GM12878 (cell line): ENCODE measurements at regions not wholly inside any gene's neighbourhood (a gene's known extent, or its start where the extent isn't known, plus 50 kb on each side); places are given as distances from the start of the nearest gene placed in this dataset.

Experiments used
- ATAC-seq: fragments of 200-7000 bp; cut with Tn5 transposase; 3 replicates; pipeline ENCODE4 v1.9.1; 2020; ENCODE audit warnings: mild to moderate bottlenecking, moderate library complexity
- BruUV-seq: library from RNA; stranded (reverse); fragments of 400-500 nt; replicated peaks from 2 replicates; lab custom pipeline; 2021; lab: Mats Ljungman, UMichigan
- CTCF ChIA-PET: fragments of 300-600 bp; sonication (Branson Sonifier 250); formaldehyde crosslinking; extraction: SDS; loops from one replicate; lab custom pipeline; 2021; ENCODE audit warnings: inconsistent platforms; lab: Yijun Ruan, JAX
- POLR2A ChIA-PET: fragments of 350-600 bp; formaldehyde crosslinking; extraction: SDS; loops from one replicate; lab custom pipeline; 2021; ENCODE audit warnings: inconsistent platforms; lab: Charles Lee
- RAD21 ChIA-PET: fragments of 300-600 bp; sonication (Branson Sonifier 250); formaldehyde crosslinking; loops from one replicate; lab custom pipeline; 2023; ENCODE audit warnings: antibody characterized with exemption; ENCODE audit not compliant: unreplicated experiment; lab: Charles Lee
- SMC1A ChIA-PET: fragments of 300-600 bp; sonication (Branson Sonifier 250); formaldehyde crosslinking; loops from one replicate; lab custom pipeline; 2023; ENCODE audit not compliant: unreplicated experiment, uncharacterized antibody; lab: Charles Lee
- DNase-seq: peaks from one replicate; pipeline ENCODE4 v3.0.0-alpha.2; 2011; ENCODE audit warnings: low read depth, low spot score
- FAIRE-seq: peaks from 3 replicates; lab custom pipeline; 2011; peaks lifted over from hg19 to GRCh38; lab: Jason Lieb, UNC
- H2AFZ ChIP-seq: 2 replicates; pipeline ENCODE4 v1.6.0; 2011; ENCODE audit warnings: low read depth, low read length, control low read depth; ENCODE audit not compliant: control insufficient read depth
- H3K27ac ChIP-seq: 2 replicates; pipeline ENCODE4 v1.5.1; 2011; ENCODE audit warnings: control low read depth; ENCODE audit not compliant: control insufficient read depth, insufficient read depth
- H3K27me3 ChIP-seq, 2 experiments: replicated peaks in 1 of 2; 2 replicates each; pipeline versions ENCODE4 v1.6.0 to v1.6.1; 2011; ENCODE audit warnings: low read length in 1 of 2; ENCODE audit not compliant: control insufficient read depth in 2 of 2, insufficient read depth in 2 of 2
- H3K36me3 ChIP-seq, 2 experiments: 2 replicates each; pipeline ENCODE4 v1.5.1; 2011; ENCODE audit warnings: low read length in 1 of 2; ENCODE audit not compliant: control insufficient read depth in 2 of 2, insufficient read depth in 2 of 2
- H3K4me1 ChIP-seq: 2 replicates; pipeline ENCODE4 v1.6.1; 2011; ENCODE audit warnings: mild to moderate bottlenecking, low read length, moderate library complexity, mixed read lengths; ENCODE audit not compliant: control insufficient read depth, insufficient read depth
- H3K4me2 ChIP-seq: 2 replicates; pipeline ENCODE4 v1.6.0; 2011; ENCODE audit warnings: control low read depth; ENCODE audit not compliant: control insufficient read depth, insufficient read depth
- H3K4me3 ChIP-seq: fragments of 200-600 bp; sonication (generic); 2 replicates; pipeline ENCODE4 v1.5.1; 2016
- H3K79me2 ChIP-seq: 2 replicates; pipeline ENCODE4 v1.6.0; 2011; ENCODE audit warnings: low read length; ENCODE audit not compliant: control insufficient read depth, insufficient read depth
- H3K9ac ChIP-seq: 2 replicates; pipeline ENCODE4 v1.8.0; 2011; ENCODE audit warnings: low read length, control low read depth, mixed read lengths; ENCODE audit not compliant: control insufficient read depth, insufficient read depth
- H3K9me3 ChIP-seq: replicated peaks from 3 replicates; pipeline ENCODE4 v1.5.1; 2011; ENCODE audit warnings: mild to moderate bottlenecking, low read length; ENCODE audit not compliant: control insufficient read depth, insufficient read depth
- H4K20me1 ChIP-seq: 2 replicates; pipeline ENCODE4 v1.6.0; 2011; ENCODE audit not compliant: control insufficient read depth, insufficient read depth
- CHD4 ChIP-seq: fragments of 200-600 bp; sonication (generic); IDR thresholded peaks from 2 replicates; pipeline ENCODE4 v1.6.1; 2016; ENCODE audit warnings: mild to moderate bottlenecking
- ELK1 ChIP-seq: IDR thresholded peaks from 2 replicates; pipeline ENCODE4 v1.6.1; 2012; ENCODE audit warnings: low read depth, low read length, improper control_type of control experiment
- EP300 ChIP-seq, 2 experiments: fragments of 150-350 bp in 1 of 2; IDR thresholded peaks; 2 replicates each; pipeline ENCODE4 v1.6.1; 2011 to 2012; ENCODE audit warnings: low read depth in 2 of 2, low read length in 2 of 2, borderline replicate concordance in 1 of 2, improper control_type of control experiment in 1 of 2, inconsistent platforms in 1 of 2; ENCODE audit not compliant: control insufficient read depth in 1 of 2
- JUND ChIP-seq: IDR thresholded peaks from 2 replicates; pipeline ENCODE4 v1.6.1; 2012; ENCODE audit warnings: low read depth, mild to moderate bottlenecking, low read length, improper control_type of control experiment, moderate library complexity
- MAX ChIP-seq: IDR thresholded peaks from 2 replicates; pipeline ENCODE4 v1.6.1; 2012; ENCODE audit warnings: low read depth, low read length, improper control_type of control experiment
- PAX5 ChIP-seq: IDR thresholded peaks from 2 replicates; pipeline ENCODE4 v1.6.1; 2011; ENCODE audit warnings: low read depth, low read length, borderline replicate concordance
- SPI1 ChIP-seq: IDR thresholded peaks from 2 replicates; pipeline ENCODE4 v1.6.1; 2011; ENCODE audit warnings: low read depth, mild to moderate bottlenecking, low read length, moderate library complexity, borderline replicate concordance; ENCODE audit not compliant: insufficient read depth
- SRF ChIP-seq, 2 experiments: IDR thresholded peaks; 2 replicates each; pipeline ENCODE4 v1.6.1; 2011; ENCODE audit warnings: low read depth in 2 of 2, low read length in 2 of 2, mild to moderate bottlenecking in 1 of 2, moderate library complexity in 1 of 2
- TAF1 ChIP-seq: IDR thresholded peaks from 2 replicates; pipeline ENCODE4 v1.6.1; 2011; ENCODE audit warnings: mild to moderate bottlenecking, low read depth, low read length, borderline replicate concordance
- WGBS: methylation state at CpG from one replicate; pipeline ENCODE4 v1.1.6; 2016; ENCODE audit warnings: low lambda C conversion rate; ENCODE audit not compliant: insufficient replicate concordance, insufficient coverage; ENCODE audit errors: missing lambda C conversion rate; 5-methylcytosine and 5-hydroxymethylcytosine counted together
- in situ Hi-C: fragments of 300-500 bp; cut with MboI; formaldehyde crosslinking; loops from 9 replicates; pipeline ENCODE4 v1.14.3; 2018; ENCODE audit warnings: mixed read lengths
- intact Hi-C: fragments of 100-400 bp; cut with micrococcal nuclease; formaldehyde crosslinking; loops from one replicate; pipeline ENCODE4 v1.14.2; 2022; ENCODE audit not compliant: unreplicated experiment

- Histone ChIP-seq H3K4me1 (no peaks in the 10 kb centered on the region), H3K36me3 (no peaks in the 10 kb centered on the region), H3K27me3 (no peaks in the 10 kb centered on the region), H3K27ac (no peak overlapping the region), H3K4me3 (no peak overlapping the region), H3K4me2 (no peak overlapping the region), H3K79me2 (no peaks in the 10 kb centered on the region), H2AFZ (no peak overlapping the region), H4K20me1 (no peaks in the 10 kb centered on the region), H3K9ac (no peak overlapping the region), H3K9me3 (no peaks in the 10 kb centered on the region; the same call in 2 of the 3 replicates)
- RAD21 ChIA-PET = no interaction called here
- in situ Hi-C loops = no loop called here
- no peak for TF ChIP-seq JUND
- TF ChIP-seq EP300 (IDR thresholded peaks at IDR 0.05; ENCODE audit: borderline replicate concordance in 1 of 2, control insufficient read depth in 1 of 2, low read depth in 2 of 2, low read length in 2 of 2) = no peak
- no peak for TF ChIP-seq PAX5
- DNase-seq = no peak
- no peak for ATAC-seq
- CTCF ChIA-PET = no interaction called here
- FAIRE-seq = no peak
- BruUV-seq = no TSS peak
- 31% methylated on average over 2 of the region's 2 CpGs for WGBS
- SMC1A ChIA-PET = no interaction called here
- POLR2A ChIA-PET = no interaction called here
- intact Hi-C loops = no loop called here
Observed at GRCh38 chr16:6112700-6113099, 1015.1 kb upstream of the EEF2KMT start.

DNA sequence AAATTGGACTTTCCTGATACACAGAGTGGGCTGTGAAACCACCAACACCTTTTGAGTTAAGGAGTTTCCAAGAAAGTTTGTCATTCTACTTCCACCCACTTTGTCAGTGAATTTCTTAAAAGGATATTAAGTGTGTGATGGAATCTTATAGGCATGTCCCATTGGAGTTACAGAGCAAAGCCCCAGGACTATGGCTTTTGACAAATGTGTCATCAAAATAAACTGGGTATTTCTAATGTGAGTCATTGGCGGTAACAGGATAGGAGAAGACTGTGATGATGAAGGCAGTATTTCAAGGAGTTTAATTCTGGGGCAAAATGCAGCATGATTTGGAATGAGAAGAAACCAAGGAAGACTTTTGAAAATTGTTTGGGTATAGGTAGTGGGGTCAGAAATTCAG is 1013.8 kb upstream of the EEF2KMT start:
- DNase-seq (no peak), FAIRE-seq (no peak), ATAC-seq (no peak)
- in situ Hi-C loops (no loop called here), intact Hi-C loops (no loop called here)
- no peak for TF ChIP-seq SPI1
- TF ChIP-seq TAF1 = no peak
- TF ChIP-seq ELK1 = no peak
- no peak for TF ChIP-seq MAX
- TF ChIP-seq CHD4 = no peak
- TF ChIP-seq SRF (IDR thresholded peaks at IDR 0.05; ENCODE audit: low read depth in 2 of 2, low read length in 2 of 2) = no peak
- Histone ChIP-seq H3K27me3 (no peaks in the 10 kb centered on the region), H4K20me1 (no peaks in the 10 kb centered on the region), H3K9ac (no peak overlapping the region), H3K36me3 (no peaks in the 10 kb centered on the region), H2AFZ (no peak overlapping the region), H3K4me1 (no peaks in the 10 kb centered on the region), H3K9me3 (no peaks in the 10 kb centered on the region; the same call in 2 of the 3 replicates), H3K27ac (no peak overlapping the region), H3K4me3 (no peak overlapping the region), H3K79me2 (no peaks in the 10 kb centered on the region), H3K4me2 (no peak overlapping the region)
- 44% methylated on average over 1 of the region's 1 CpG for WGBS
- no TSS peak for BruUV-seq
- SMC1A ChIA-PET = no interaction called here
- POLR2A ChIA-PET = no interaction called here
- CTCF ChIA-PET = no interaction called here
- RAD21 ChIA-PET = no interaction called here
